ENCODE measurements at regions not wholly inside any gene's neighbourhood (a gene's known extent, or its start where the extent isn't known, plus 50 kb on each side); places are given as distances from the start of the nearest gene placed in this dataset.

GRCh38 chr4:17362430-17362829 is 149.5 kb downstream of the QDPR start:
- H3K36me3 ChIP-seq (ENCODE audit: control insufficient read depth in 2 of 2, insufficient read depth in 2 of 2, low read length in 1 of 2) = no peaks in the 10 kb centered on the region
- H3K79me2 ChIP-seq (ENCODE audit: control insufficient read depth, insufficient read depth, low read length) = no peaks in the 10 kb centered on the region
- in situ Hi-C loops (cut with MboI) (no loop called here), intact Hi-C loops (cut with micrococcal nuclease; ENCODE audit: unreplicated experiment) (no loop called here)
- POLR2A ChIA-PET = no interaction called here
- H3K9ac ChIP-seq (ENCODE audit: control insufficient read depth, insufficient read depth, low read length) = no peak overlapping the region
- no peak overlapping the region for H3K4me3 ChIP-seq
- BruUV-seq (replicated peaks) = no TSS peak
- SMC1A ChIA-PET (ENCODE audit: uncharacterized antibody, unreplicated experiment) = interaction anchor here (1.1 to 1.3 kb wide), 3 partner anchors 10 to 16 kb away, joined by 3 to 4 read pairs (median 3); no protein-coding TSS in a partner anchor
- WGBS (ENCODE audit: insufficient coverage, insufficient replicate concordance, low lambda C conversion rate, missing lambda C conversion rate) = 0% methylated on average over 1 of the region's 1 CpG
- RAD21 ChIA-PET (ENCODE audit: unreplicated experiment) = interaction anchor here (1.5 kb wide), 1 partner anchor 85 kb away, joined by 5 read pairs; no protein-coding TSS in a partner anchor
- H3K4me1 ChIP-seq (ENCODE audit: control insufficient read depth, insufficient read depth, low read length) = no peaks in the 10 kb centered on the region
- no peaks in the 10 kb centered on the region for H4K20me1 ChIP-seq (ENCODE audit: control insufficient read depth, insufficient read depth)
- FAIRE-seq = no peak
- H3K27me3 ChIP-seq (replicated peaks in 1 of 2; ENCODE audit: control insufficient read depth in 2 of 2, insufficient read depth in 2 of 2, low read length in 1 of 2) = no peaks in the 10 kb centered on the region
- no peak overlapping the region for H2AFZ ChIP-seq (ENCODE audit: control insufficient read depth, low read depth, low read length)
- TF ChIP-seq USF1 (IDR thresholded peaks at IDR 0.05; ENCODE audit: borderline replicate concordance, extremely low read length, insufficient read depth, low read depth, low read length) = no peak
- TF ChIP-seq NFXL1 (IDR thresholded peaks at IDR 0.05; ENCODE audit: borderline replicate concordance) = no peak
- TF ChIP-seq MEF2B (IDR thresholded peaks at IDR 0.05; ENCODE audit: partially characterized antibody, poor library complexity, severe bottlenecking) = no peak
- no peak for TF ChIP-seq PRDM15 (CRISPR knock-in tag; IDR thresholded peaks at IDR 0.05)
- ATAC-seq = no peak
- CTCF ChIA-PET = interaction anchor here (1.4 to 2.1 kb wide), 2 partner anchors 10 to 85 kb away, joined by 4 to 9 read pairs; no protein-coding TSS in a partner anchor
- DNase-seq (ENCODE audit: low read depth, low spot score) = no peak
- H3K9me3 ChIP-seq (replicated peaks; ENCODE audit: control insufficient read depth, insufficient read depth, low read length) = no peaks in the 10 kb centered on the region
- H3K4me2 ChIP-seq (ENCODE audit: control insufficient read depth, insufficient read depth) = no peak overlapping the region
- no peak overlapping the region for H3K27ac ChIP-seq (ENCODE audit: control insufficient read depth, insufficient read depth)
